ENCODE measurements at regions not wholly inside any gene's neighbourhood (a gene's known extent, or its start where the extent isn't known, plus 50 kb on each side); places are given as distances from the start of the nearest gene placed in this dataset.

DNA sequence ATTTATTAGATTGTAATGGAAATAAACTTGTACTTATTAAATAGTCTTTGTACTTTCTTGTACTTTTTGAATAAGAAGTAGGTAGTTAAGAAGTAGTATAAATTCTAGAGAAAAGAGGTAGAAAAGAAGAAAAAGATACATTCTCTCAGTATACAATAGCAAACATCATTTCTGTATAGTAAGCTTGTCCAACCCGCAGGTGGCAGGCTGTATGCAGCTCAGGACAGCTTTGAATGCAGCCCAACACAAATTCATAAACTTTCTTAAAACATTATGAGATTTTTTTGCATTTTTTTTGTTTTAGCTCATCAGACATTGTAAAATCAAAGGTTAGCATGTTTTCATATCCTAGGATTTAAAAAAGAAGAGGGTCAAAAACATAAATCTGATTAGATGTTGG lies 441.6 kb downstream of the DTHD1 start:
- Histone ChIP-seq H3K4me3 (ENCODE audit: low read length) (no peak overlapping the region), H3K27ac (ENCODE audit: low read length) (no peak overlapping the region), H3K27me3 (ENCODE audit: control insufficient read depth, insufficient read depth) (no peaks in the 10 kb centered on the region), H3K9me3 (ENCODE audit: control insufficient read depth, low read length) (no peaks in the 10 kb centered on the region), H3K4me1 (ENCODE audit: control insufficient read depth, insufficient read depth, low read length) (no peaks in the 10 kb centered on the region)
- intact Hi-C loops (cut with DNase I), result no loop called here
- ATAC-seq (no peak), DNase-seq (no peak)
- WGBS, result 88% methylated on average over 1 of the region's 1 CpG

DNA sequence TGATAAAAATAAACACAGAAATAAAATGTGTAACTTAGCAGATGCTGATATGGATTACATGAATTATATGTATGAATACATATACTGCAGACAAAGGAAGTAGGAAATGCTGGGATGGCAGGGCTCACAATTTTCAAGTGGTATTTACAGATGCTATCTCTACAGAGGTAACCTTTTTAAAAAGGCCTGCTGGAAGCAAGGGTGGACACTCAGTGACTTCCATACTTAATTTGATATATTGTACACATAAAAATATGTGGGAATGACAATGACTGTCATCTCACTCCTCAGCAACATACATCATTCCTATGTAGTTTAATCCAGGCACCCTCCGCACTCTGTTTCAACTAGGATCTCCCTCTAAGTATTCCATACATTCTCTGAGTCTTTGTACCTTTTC lies 452.9 kb downstream of the DTHD1 start:
- Histone ChIP-seq H3K9me3 (ENCODE audit: control insufficient read depth, low read length) (no peaks in the 10 kb centered on the region), H3K27me3 (ENCODE audit: control insufficient read depth, insufficient read depth) (no peaks in the 10 kb centered on the region)
- WGBS, result 88% methylated on average over 1 of the region's 1 CpG

GRCh38 chr4:36737691-36738090 lies 456.3 kb downstream of the DTHD1 start:
- intact Hi-C loops (cut with DNase I), result no loop called here

More for the DNA sequence above, 452.9 kb downstream of the DTHD1 start:
- H3K4me3 ChIP-seq (ENCODE audit: low read length), result no peak overlapping the region
- no peak for DNase-seq
- no peak overlapping the region for H3K27ac ChIP-seq (ENCODE audit: low read length)
- no peak for ATAC-seq
- intact Hi-C loops (cut with DNase I), result no loop called here
- H3K4me1 ChIP-seq (ENCODE audit: control insufficient read depth, insufficient read depth, low read length), result no peaks in the 10 kb centered on the region

DNA sequence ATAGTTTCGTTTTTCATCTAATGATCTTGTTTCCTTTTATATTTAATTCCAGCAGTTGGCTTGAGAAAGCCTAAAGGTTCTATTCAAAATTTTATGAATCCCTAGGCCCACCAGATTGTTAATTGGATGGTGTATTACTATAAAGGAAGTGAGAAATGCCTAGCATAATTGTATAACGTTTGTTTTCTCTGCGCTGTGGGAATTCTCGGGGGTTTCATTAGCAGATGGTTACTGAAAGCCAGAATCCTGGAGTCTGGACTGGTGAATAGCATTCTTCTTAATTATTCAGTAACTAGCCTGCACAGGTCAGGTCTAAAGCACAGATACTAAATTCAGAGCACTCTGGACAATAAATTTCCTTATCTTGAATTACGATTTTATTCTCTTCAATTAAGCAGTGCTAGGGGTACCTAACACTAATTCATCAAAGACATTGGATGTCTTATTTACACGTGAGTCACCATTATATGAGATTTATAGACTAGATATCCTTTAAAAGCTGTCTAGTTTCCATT lies 459.4 kb downstream of the DTHD1 start:
- WGBS, result 43% methylated on average over 6 of the region's 6 CpGs
- no peak for DNase-seq

More at GRCh38 chr4:36737691-36738090, 456.3 kb downstream of the DTHD1 start:
- Histone ChIP-seq H3K9me3 (ENCODE audit: control insufficient read depth, low read length) (no peaks in the 10 kb centered on the region), H3K27me3 (ENCODE audit: control insufficient read depth, insufficient read depth) (no peaks in the 10 kb centered on the region), H3K4me3 (ENCODE audit: low read length) (no peak overlapping the region), H3K4me1 (ENCODE audit: control insufficient read depth, insufficient read depth, low read length) (no peaks in the 10 kb centered on the region), H3K27ac (ENCODE audit: low read length) (no peak overlapping the region)
- 43% methylated on average over 2 of the region's 2 CpGs for WGBS
- DNase-seq (no peak), ATAC-seq (no peak)

GRCh38 chr4:36747277-36748129 lies 466.1 kb downstream of the DTHD1 start:
- no peak for DNase-seq
- WGBS, result 80% methylated on average over 16 of the region's 16 CpGs

More for the DNA sequence above, 459.4 kb downstream of the DTHD1 start:
- Histone ChIP-seq H3K27ac (ENCODE audit: low read length) (no peak overlapping the region), H3K4me1 (ENCODE audit: control insufficient read depth, insufficient read depth, low read length) (no peaks in the 10 kb centered on the region), H3K4me3 (ENCODE audit: low read length) (no peak overlapping the region), H3K9me3 (ENCODE audit: control insufficient read depth, low read length) (no peaks in the 10 kb centered on the region), H3K27me3 (ENCODE audit: control insufficient read depth, insufficient read depth) (no peaks in the 10 kb centered on the region)
- ATAC-seq, result no peak
- intact Hi-C loops (cut with DNase I), result no loop called here

DNA sequence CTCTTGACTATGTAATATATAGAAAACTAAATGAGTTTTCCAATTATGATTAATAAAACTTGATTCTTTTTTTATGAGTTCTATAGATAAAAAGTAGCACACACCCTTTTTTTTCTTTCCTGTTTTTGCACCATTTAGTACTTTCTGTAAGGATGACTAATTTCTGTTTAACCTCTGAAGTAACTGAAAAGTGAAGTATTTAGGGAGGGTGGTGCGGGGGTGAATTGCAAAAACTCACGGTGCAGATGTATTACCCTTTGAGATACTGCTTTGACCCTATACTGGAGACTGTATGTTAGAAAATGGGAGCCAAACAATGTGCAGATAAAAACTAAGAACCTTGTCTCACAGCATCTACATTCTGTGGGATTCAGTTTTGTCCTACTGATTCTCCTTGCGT lies 471.6 kb downstream of the DTHD1 start:
- DNase-seq (no peak), ATAC-seq (no peak)
- no peak overlapping the region for H3K4me3 ChIP-seq (ENCODE audit: low read length)
- no peaks in the 10 kb centered on the region for H3K27me3 ChIP-seq (ENCODE audit: control insufficient read depth, insufficient read depth)
- H3K9me3 ChIP-seq (ENCODE audit: control insufficient read depth, low read length), result no peaks in the 10 kb centered on the region
- intact Hi-C loops (cut with DNase I), result no loop called here
- no peak overlapping the region for H3K27ac ChIP-seq (ENCODE audit: low read length)
- no peaks in the 10 kb centered on the region for H3K4me1 ChIP-seq (ENCODE audit: control insufficient read depth, insufficient read depth, low read length)
- 76% methylated on average over 3 of the region's 3 CpGs for WGBS

More at GRCh38 chr4:36747277-36748129, 466.1 kb downstream of the DTHD1 start:
- ATAC-seq, result peak in 1 of 2 donors; percentile 33
- Histone ChIP-seq H3K4me3 (ENCODE audit: low read length) (no peak overlapping the region), H3K27ac (ENCODE audit: low read length) (no peak overlapping the region), H3K27me3 (ENCODE audit: control insufficient read depth, insufficient read depth) (no peaks in the 10 kb centered on the region), H3K4me1 (ENCODE audit: control insufficient read depth, insufficient read depth, low read length) (no peaks in the 10 kb centered on the region), H3K9me3 (ENCODE audit: control insufficient read depth, low read length) (no peaks in the 10 kb centered on the region)
- intact Hi-C loops (cut with DNase I), result no loop called here

GRCh38 chr4:36757580-36758311 lies 476.3 kb downstream of the DTHD1 start:
- Histone ChIP-seq H3K9me3 (ENCODE audit: control insufficient read depth, low read length) (no peaks in the 10 kb centered on the region), H3K4me3 (ENCODE audit: low read length) (no peak overlapping the region), H3K27me3 (ENCODE audit: control insufficient read depth, insufficient read depth) (no peaks in the 10 kb centered on the region), H3K27ac (ENCODE audit: low read length) (no peak overlapping the region), H3K4me1 (ENCODE audit: control insufficient read depth, insufficient read depth, low read length) (no peaks in the 10 kb centered on the region)
- DNase-seq (no peak), ATAC-seq (no peak)
- intact Hi-C loops (cut with DNase I), result no loop called here
- 59% methylated on average over 3 of the region's 3 CpGs for WGBS

- 71% methylated on average over 9 of the region's 9 CpGs for WGBS
- intact Hi-C loops (cut with DNase I), result no loop called here
- DNase-seq (no peak), ATAC-seq (no peak)
- no peak overlapping the region for H3K27ac ChIP-seq (ENCODE audit: low read length)
- no peaks in the 10 kb centered on the region for H3K9me3 ChIP-seq (ENCODE audit: control insufficient read depth, low read length)
- H3K4me1 ChIP-seq (ENCODE audit: control insufficient read depth, insufficient read depth, low read length), result no peaks in the 10 kb centered on the region
- no peak overlapping the region for H3K4me3 ChIP-seq (ENCODE audit: low read length)
- no peaks in the 10 kb centered on the region for H3K27me3 ChIP-seq (ENCODE audit: control insufficient read depth, insufficient read depth)
These were observed 477.1 kb downstream of the DTHD1 start for GRCh38 chr4:36758312-36759178.

- H3K27ac ChIP-seq (ENCODE audit: low read length), result no peak overlapping the region
- no peaks in the 10 kb centered on the region for H3K4me1 ChIP-seq (ENCODE audit: control insufficient read depth, insufficient read depth, low read length)
- intact Hi-C loops (cut with DNase I), result no loop called here
- H3K27me3 ChIP-seq (ENCODE audit: control insufficient read depth, insufficient read depth), result no peaks in the 10 kb centered on the region
- no peak overlapping the region for H3K4me3 ChIP-seq (ENCODE audit: low read length)
- 62% methylated on average over 4 of the region's 4 CpGs for WGBS
- no peaks in the 10 kb centered on the region for H3K9me3 ChIP-seq (ENCODE audit: control insufficient read depth, low read length)
- DNase-seq (no peak), ATAC-seq (no peak)
These were observed 480.2 kb downstream of the DTHD1 start for GRCh38 chr4:36761607-36762006.

GRCh38 chr4:36763814-36764213 lies 480.7 kb upstream of the NWD2 start:
- H3K27ac ChIP-seq (ENCODE audit: low read length), result no peak overlapping the region
- DNase-seq (no peak), ATAC-seq (no peak)
- intact Hi-C loops (cut with DNase I), result no loop called here
- no peak overlapping the region for H3K4me3 ChIP-seq (ENCODE audit: low read length)
- WGBS, result 73% methylated on average over 1 of the region's 1 CpG
- H3K4me1 ChIP-seq (ENCODE audit: control insufficient read depth, insufficient read depth, low read length), result no peaks in the 10 kb centered on the region
- no peaks in the 10 kb centered on the region for H3K27me3 ChIP-seq (ENCODE audit: control insufficient read depth, insufficient read depth)
- H3K9me3 ChIP-seq (ENCODE audit: control insufficient read depth, low read length), result no peaks in the 10 kb centered on the region
